ENCODE measurements at regions not wholly inside any gene's neighbourhood (a gene's known extent, or its start where the extent isn't known, plus 50 kb on each side); places are given as distances from the start of the nearest gene placed in this dataset.
A peak's percentile ranks its signal among the peaks of the same experiment; 100 is the strongest.
"Not testable (repeated sequence)": the region's sequence is repeated elsewhere in the genome, so short reads cannot be mapped to it uniquely, and the experiment has no call there.

GRCh38 chr6:118708744-118709143, 57.4 kb upstream of the CEP85L start:
- H3K27me3 ChIP-seq (ENCODE audit: control insufficient read depth, insufficient read depth, low read length), result no peaks in the 10 kb centered on the region
- H3K4me3 ChIP-seq (ENCODE audit: low read depth, low read length), result peak overlapping the region; percentile 63
- H3K27ac ChIP-seq (ENCODE audit: low read depth, low read length), result peak overlapping the region; percentile 92
- TF ChIP-seq CTCF (IDR thresholded peaks at IDR 0.05; ENCODE audit: low read depth, low read length), result no peak
- DNase-seq (ENCODE audit: low read depth, low spot score), result no peak
- no peaks in the 10 kb centered on the region for H3K9me3 ChIP-seq (ENCODE audit: control insufficient read depth, insufficient read depth, low read length)
- POLR2A ChIA-PET, result interaction anchor here (0.7 to 1.8 kb wide), 3 partner anchors 40 to 301 kb away, joined by 4 to 15 read pairs (median 8); partner anchors contain the start of gene CEP85L
- CTCF ChIA-PET, result no interaction called here

GRCh38 chr6:118708055-118708454, 56.7 kb upstream of the CEP85L start:
- no peaks in the 10 kb centered on the region for H3K9me3 ChIP-seq (ENCODE audit: control insufficient read depth, insufficient read depth, low read length)
- no peaks in the 10 kb centered on the region for H3K27me3 ChIP-seq (ENCODE audit: control insufficient read depth, insufficient read depth, low read length)
- ChIA-PET CTCF (no interaction called here), POLR2A (interaction anchor here (1.4 to 1.8 kb wide), 2 partner anchors 39 to 57 kb away, joined by 8 to 15 read pairs; partner anchors contain the start of gene CEP85L)
- H3K27ac ChIP-seq (ENCODE audit: low read depth, low read length), result no peak overlapping the region
- no peak for TF ChIP-seq CTCF (IDR thresholded peaks at IDR 0.05; ENCODE audit: low read depth, low read length)
- DNase-seq (ENCODE audit: low read depth, low spot score), result no peak
- no peak overlapping the region for H3K4me3 ChIP-seq (ENCODE audit: low read depth, low read length)

GRCh38 chr6:118706702-118707101, 55.3 kb upstream of the CEP85L start:
- no peak for DNase-seq (ENCODE audit: low read depth, low spot score)
- POLR2A ChIA-PET, result no interaction called here
- Histone ChIP-seq H3K9me3 (ENCODE audit: control insufficient read depth, insufficient read depth, low read length) (no peaks in the 10 kb centered on the region), H3K4me3 (ENCODE audit: low read depth, low read length) (no peak overlapping the region), H3K27me3 (ENCODE audit: control insufficient read depth, insufficient read depth, low read length) (no peaks in the 10 kb centered on the region), H3K27ac (ENCODE audit: low read depth, low read length) (no peak overlapping the region)
- CTCF ChIA-PET, result interaction anchor here (0.6 to 1.4 kb wide), 6 partner anchors 7 to 423 kb away, joined by 3 to 5 read pairs (median 4); no protein-coding TSS in a partner anchor
- TF ChIP-seq CTCF (IDR thresholded peaks at IDR 0.05; ENCODE audit: low read depth, low read length), result no peak

- TF ChIP-seq CTCF (IDR thresholded peaks at IDR 0.05; ENCODE audit: low read depth, low read length), result no peak
- Histone ChIP-seq H3K27ac (ENCODE audit: low read depth, low read length) (peak overlapping the region; percentile 47), H3K9me3 (ENCODE audit: control insufficient read depth, insufficient read depth, low read length) (no peaks in the 10 kb centered on the region), H3K4me3 (ENCODE audit: low read depth, low read length) (peak overlapping the region; percentile 43), H3K27me3 (ENCODE audit: control insufficient read depth, insufficient read depth, low read length) (no peaks in the 10 kb centered on the region)
- CTCF ChIA-PET, result interaction anchor here (0.6 to 1.4 kb wide), 2 partner anchors 23 to 95 kb away, joined by 3 to 5 read pairs; no protein-coding TSS in a partner anchor
- POLR2A ChIA-PET, result no interaction called here
- DNase-seq (ENCODE audit: low read depth, low spot score), result no peak
Measured at GRCh38 chr6:118705544-118706491, 54.4 kb upstream of the CEP85L start.

- no peak for DNase-seq (ENCODE audit: low read depth, low spot score)
- Histone ChIP-seq H3K9me3 (ENCODE audit: control insufficient read depth, insufficient read depth, low read length) (no peaks in the 10 kb centered on the region), H3K4me3 (ENCODE audit: low read depth, low read length) (no peak overlapping the region), H3K27me3 (ENCODE audit: control insufficient read depth, insufficient read depth, low read length) (no peaks in the 10 kb centered on the region), H3K27ac (ENCODE audit: low read depth, low read length) (no peak overlapping the region)
- CTCF ChIA-PET, result interaction anchor here (0.5 kb wide), 1 partner anchor 14 kb away, joined by 4 read pairs; no protein-coding TSS in a partner anchor
- no peak for TF ChIP-seq CTCF (IDR thresholded peaks at IDR 0.05; ENCODE audit: low read depth, low read length)
- POLR2A ChIA-PET, result no interaction called here
Measured at GRCh38 chr6:118704915-118705314, 53.5 kb upstream of the CEP85L start.

- POLR2A ChIA-PET; H3K9me3 ChIP-seq (ENCODE audit: control insufficient read depth, insufficient read depth, low read length); CTCF ChIA-PET; H3K4me3 ChIP-seq (ENCODE audit: low read depth, low read length); DNase-seq (ENCODE audit: low read depth, low spot score); H3K27me3 ChIP-seq (ENCODE audit: control insufficient read depth, insufficient read depth, low read length); H3K27ac ChIP-seq (ENCODE audit: low read depth, low read length): not testable (repeated sequence)
Measured at GRCh38 chr6:118701260-118701659, 49.9 kb upstream of the CEP85L start.
